ENCODE measurements at regions not wholly inside any gene's neighbourhood (a gene's known extent, or its start where the extent isn't known, plus 50 kb on each side); places are given as distances from the start of the nearest gene placed in this dataset.
"Not testable (repeated sequence)": the region's sequence is repeated elsewhere in the genome, so short reads cannot be mapped to it uniquely, and the experiment has no call there.

GRCh38 chr10:76764921-76765320, 872.7 kb downstream of the KCNMA1 start:
- TF ChIP-seq, protein P1, sequence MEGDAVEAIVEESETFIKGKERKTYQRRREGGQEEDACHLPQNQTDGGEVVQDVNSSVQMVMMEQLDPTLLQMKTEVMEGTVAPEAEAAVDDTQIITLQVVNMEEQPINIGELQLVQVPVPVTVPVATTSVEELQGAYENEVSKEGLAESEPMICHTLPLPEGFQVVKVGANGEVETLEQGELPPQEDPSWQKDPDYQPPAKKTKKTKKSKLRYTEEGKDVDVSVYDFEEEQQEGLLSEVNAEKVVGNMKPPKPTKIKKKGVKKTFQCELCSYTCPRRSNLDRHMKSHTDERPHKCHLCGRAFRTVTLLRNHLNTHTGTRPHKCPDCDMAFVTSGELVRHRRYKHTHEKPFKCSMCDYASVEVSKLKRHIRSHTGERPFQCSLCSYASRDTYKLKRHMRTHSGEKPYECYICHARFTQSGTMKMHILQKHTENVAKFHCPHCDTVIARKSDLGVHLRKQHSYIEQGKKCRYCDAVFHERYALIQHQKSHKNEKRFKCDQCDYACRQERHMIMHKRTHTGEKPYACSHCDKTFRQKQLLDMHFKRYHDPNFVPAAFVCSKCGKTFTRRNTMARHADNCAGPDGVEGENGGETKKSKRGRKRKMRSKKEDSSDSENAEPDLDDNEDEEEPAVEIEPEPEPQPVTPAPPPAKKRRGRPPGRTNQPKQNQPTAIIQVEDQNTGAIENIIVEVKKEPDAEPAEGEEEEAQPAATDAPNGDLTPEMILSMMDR (IDR thresholded peaks at IDR 0.05): not testable (repeated sequence)
- not testable (repeated sequence) for TF ChIP-seq POLR2A (IDR thresholded peaks at IDR 0.05)

All from body of pancreas (tissue), 4 donors.